Small intestine (tissue), 7 donors: ENCODE measurements at regions not wholly inside any gene's neighbourhood (a gene's known extent, or its start where the extent isn't known, plus 50 kb on each side); places are given as distances from the start of the nearest gene placed in this dataset.
"Not testable (repeated sequence)": the region's sequence is repeated elsewhere in the genome, so short reads cannot be mapped to it uniquely, and the experiment has no call there.

ENCODE experiments used
- DNase-seq, 2 donors: peaks; one replicate each; pipeline versions ENCODE4 v3.0.0 to v3.0.0-alpha.2; 2013
- FAIRE-seq: peaks from 2 replicates; lab custom pipeline; 2012; peaks lifted over from hg19 to GRCh38; lab: Jason Lieb, UNC
- H3K27ac ChIP-seq, 3 donors: one replicate each; pipeline ENCODE4 v1.5.1; 2013; ENCODE audit warnings: low read length in 2 of 3, mild to moderate bottlenecking in 2 of 3, control low read depth in 1 of 3, inconsistent platforms in 1 of 3, low read depth in 1 of 3, moderate library complexity in 1 of 3
- H3K27me3 ChIP-seq, 3 donors: one replicate each; pipeline ENCODE4 v1.6.1; 2013; ENCODE audit warnings: low read length in 3 of 3, inconsistent platforms in 1 of 3; ENCODE audit not compliant: control insufficient read depth in 3 of 3, insufficient read depth in 3 of 3
- H3K36me3 ChIP-seq, 3 donors: one replicate each; pipeline ENCODE4 v1.6.1; 2013; ENCODE audit warnings: low read length in 3 of 3, inconsistent platforms in 1 of 3, low read depth in 1 of 3, mild to moderate bottlenecking in 1 of 3, moderate library complexity in 1 of 3; ENCODE audit not compliant: control insufficient read depth in 3 of 3, insufficient read depth in 2 of 3
- H3K4me1 ChIP-seq, 3 donors: one replicate each; pipeline ENCODE4 v1.6.1; 2013; ENCODE audit warnings: low read length in 2 of 3, inconsistent platforms in 1 of 3, low read depth in 1 of 3, mild to moderate bottlenecking in 1 of 3, moderate library complexity in 1 of 3; ENCODE audit not compliant: control insufficient read depth in 3 of 3, insufficient read depth in 2 of 3
- H3K4me3 ChIP-seq, 3 donors: one replicate each; pipeline ENCODE4 v1.5.1; 2013; ENCODE audit warnings: low read length in 3 of 3, control low read depth in 1 of 3, inconsistent platforms in 1 of 3, low read depth in 1 of 3, mild to moderate bottlenecking in 1 of 3, moderate library complexity in 1 of 3
- H3K9me3 ChIP-seq, 2 donors: one replicate each; pipeline ENCODE4 v1.6.1; 2013; ENCODE audit warnings: low read depth in 1 of 2, low read length in 1 of 2; ENCODE audit not compliant: control insufficient read depth in 2 of 2, insufficient read depth in 1 of 2
- WGBS, 3 donors: extraction: QIAGEN DNeasy Blood & Tissue Kit; methylation state at CpG; one replicate each; pipeline ENCODE4 v1.1.7; 2013; 5-methylcytosine and 5-hydroxymethylcytosine counted together
- donor health status: healthy with polysubstance abuse.
- donor health status: control.
- donor health status: control.
- donor health status: Bipolar disorder and iron deficiency.
- donor health status: healthy.

DNA sequence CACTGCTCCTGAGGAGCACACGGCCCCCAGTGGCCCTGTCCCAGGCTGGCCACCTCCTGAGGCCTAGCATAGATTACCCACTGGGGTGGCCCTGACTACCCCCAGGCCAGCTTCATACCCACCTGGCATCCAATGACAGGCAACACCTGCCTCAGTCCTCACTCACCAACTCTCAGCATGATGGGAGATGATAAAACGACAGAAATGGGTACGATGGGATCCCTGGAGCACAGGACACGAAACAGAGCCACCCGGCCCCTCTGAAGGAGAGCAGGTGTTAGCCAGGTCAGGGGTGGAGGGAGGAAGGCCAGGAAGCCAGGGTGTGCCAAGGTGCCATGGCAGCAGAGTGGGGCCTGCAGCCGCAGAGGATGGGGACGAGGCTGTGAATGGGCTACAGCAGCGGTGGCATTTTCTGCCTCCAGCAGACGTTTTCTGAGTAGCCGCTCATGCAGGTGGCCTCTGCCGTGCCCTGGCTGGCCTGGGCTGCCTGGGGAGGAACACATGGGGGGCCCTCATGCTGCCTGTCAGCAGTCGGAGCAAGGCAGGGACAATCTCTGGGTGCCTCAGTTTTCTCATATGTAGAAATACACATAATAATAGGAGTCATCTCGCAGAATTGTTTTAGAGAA lies 50.2 kb upstream of the FGF3 start:
- 83 to 92% (median 85%) methylated on average over 13 of the region's 13 CpGs for WGBS, 3 donors
- no peak for FAIRE-seq
- Histone ChIP-seq H3K4me1 (no peaks in the 10 kb centered on the region), H3K9me3 (no peaks in the 10 kb centered on the region), H3K36me3 (no peaks in the 10 kb centered on the region), H3K27me3 (peaks cover 3 to 24% (median 16%) of the 10 kb centered on the region in 3 donors), H3K4me3 (no peak overlapping the region), H3K27ac (no peak overlapping the region)
- no peak for DNase-seq

DNA sequence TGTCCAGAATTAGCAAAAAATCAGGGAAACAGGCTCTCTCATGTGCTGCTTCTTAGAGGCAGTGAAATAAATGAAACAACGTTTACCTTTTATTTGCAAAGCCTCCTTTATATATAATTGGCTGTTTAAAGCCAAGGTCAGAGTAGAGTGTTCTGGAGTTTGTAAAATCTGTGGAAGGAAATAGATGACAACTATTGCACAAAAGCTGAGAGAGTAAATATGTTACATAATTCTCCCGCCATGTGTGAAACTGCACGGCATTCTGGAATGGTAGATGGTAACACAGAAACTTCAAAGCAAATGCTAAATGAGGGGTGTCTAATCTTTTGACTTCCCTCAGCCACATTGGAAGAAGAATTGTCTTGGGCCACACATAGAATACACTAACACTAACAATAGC lies 51.5 kb upstream of the FGF3 start:
- Histone ChIP-seq H3K27me3 (peaks cover 3 to 29% (median 16%) of the 10 kb centered on the region in 3 donors), H3K27ac (no peak overlapping the region), H3K36me3 (no peaks in the 10 kb centered on the region), H3K4me3 (no peak overlapping the region), H3K4me1 (no peaks in the 10 kb centered on the region), H3K9me3 (no peaks in the 10 kb centered on the region)
- DNase-seq (no peak), FAIRE-seq (no peak)
- WGBS, 3 donors = 52 to 59% (median 58%) methylated on average over 3 of the region's 3 CpGs

DNA sequence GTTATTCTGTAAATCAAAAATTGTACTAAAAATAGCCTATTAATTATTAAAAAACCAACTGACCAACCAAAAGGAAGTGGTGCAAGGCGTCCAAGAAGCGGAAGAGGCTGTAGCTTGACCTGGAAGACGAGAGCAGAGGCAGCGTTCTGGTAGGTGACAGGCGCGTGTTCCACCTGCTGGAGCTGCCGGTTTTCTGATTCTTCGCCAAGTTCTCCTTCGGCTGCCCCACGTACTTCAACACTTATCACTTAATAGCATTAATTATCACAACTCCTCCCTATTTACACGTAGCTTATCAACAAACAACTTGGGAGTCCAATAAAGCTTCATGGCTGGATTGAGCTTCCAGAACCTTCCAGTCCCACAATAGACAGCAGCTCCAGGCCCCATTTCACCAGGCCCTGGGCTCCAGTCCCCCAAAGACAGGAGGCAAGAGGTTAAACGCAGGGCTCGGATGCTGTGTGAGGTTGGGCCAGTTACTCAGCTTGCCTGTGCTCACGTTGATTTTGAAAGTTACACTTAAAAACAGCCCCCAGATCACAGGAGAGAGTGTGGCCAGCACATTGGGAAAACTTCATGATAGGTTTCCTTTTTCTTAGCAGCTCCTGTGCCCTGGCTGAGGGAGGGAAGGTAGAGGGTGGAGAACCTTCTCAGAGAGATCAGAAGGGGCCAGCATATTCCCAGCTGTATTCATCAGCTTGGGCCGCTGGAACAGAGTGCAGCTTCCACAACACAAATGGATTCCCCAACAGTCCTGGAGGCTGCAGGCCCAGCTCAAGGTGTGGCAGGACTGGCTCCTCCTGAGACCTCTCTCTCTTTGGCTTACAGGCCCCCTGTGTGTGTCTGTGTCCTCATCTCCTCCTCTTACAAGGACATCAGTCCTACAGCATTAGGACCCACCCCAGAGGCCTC lies 54.2 kb upstream of the FGF3 start:
- Histone ChIP-seq H3K36me3 (no peaks in the 10 kb centered on the region), H3K4me3 (no peak overlapping the region), H3K4me1 (no peaks in the 10 kb centered on the region), H3K27me3 (peaks cover 3 to 19% (median 7%) of the 10 kb centered on the region in 3 donors), H3K27ac (no peak overlapping the region), H3K9me3 (no peaks in the 10 kb centered on the region)
- peak in 1 of 2 donors; percentile 70 for DNase-seq
- whole genome bisulfite sequencing, 3 donors = 20 to 63% (median 37%) methylated on average over 15 of the region's 15 CpGs
- FAIRE-seq = no peak

DNA sequence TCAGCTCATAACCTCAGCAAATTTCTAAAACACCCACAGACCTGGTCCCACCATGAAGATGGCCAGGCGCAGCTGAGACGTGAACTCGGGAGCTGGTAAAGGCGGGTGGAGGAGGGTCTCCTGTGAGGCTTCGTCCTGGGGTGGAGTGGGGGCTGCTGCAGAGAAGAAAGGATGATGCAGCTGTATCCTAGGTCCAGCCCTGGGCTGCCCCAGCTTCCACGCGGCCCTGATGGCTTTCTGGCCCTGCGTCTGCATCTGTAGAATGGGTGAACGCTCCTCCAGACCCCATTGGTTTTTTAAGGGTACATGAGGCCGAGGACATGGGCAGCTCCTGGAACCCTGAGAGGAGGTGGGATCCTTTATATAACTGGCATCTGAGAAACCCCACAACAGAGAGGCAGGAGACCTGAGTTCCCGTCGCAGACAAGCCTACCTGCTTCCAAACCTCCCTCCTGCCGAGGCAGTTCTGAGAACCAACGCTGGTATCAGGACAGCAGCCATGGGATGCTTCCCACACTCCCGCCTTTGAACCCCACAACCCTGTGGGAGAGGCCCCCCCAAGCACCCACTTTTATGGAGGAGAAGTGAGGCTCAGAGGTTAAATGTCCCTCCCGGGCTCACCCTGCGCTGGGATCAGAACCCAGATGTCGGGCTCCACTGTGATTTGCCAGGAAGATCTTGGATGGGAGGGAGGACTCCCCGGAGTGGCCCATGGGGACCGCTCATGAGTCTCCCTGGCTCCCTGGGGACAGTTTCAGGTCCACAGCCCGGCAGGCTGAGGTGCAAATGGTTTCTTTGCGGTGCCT lies 55.2 kb upstream of the FGF3 start:
- Histone ChIP-seq H3K9me3 (no peaks in the 10 kb centered on the region), H3K4me3 (no peak overlapping the region), H3K36me3 (no peaks in the 10 kb centered on the region), H3K27me3 (peaks cover 0 to 15% (median 4%) of the 10 kb centered on the region in 3 donors), H3K27ac (no peak overlapping the region), H3K4me1 (no peaks in the 10 kb centered on the region)
- WGBS, 3 donors = 81 to 85% (median 82%) methylated on average over 21 to 22 of the region's 22 CpGs
- FAIRE-seq (no peak), DNase-seq (no peak)

DNA sequence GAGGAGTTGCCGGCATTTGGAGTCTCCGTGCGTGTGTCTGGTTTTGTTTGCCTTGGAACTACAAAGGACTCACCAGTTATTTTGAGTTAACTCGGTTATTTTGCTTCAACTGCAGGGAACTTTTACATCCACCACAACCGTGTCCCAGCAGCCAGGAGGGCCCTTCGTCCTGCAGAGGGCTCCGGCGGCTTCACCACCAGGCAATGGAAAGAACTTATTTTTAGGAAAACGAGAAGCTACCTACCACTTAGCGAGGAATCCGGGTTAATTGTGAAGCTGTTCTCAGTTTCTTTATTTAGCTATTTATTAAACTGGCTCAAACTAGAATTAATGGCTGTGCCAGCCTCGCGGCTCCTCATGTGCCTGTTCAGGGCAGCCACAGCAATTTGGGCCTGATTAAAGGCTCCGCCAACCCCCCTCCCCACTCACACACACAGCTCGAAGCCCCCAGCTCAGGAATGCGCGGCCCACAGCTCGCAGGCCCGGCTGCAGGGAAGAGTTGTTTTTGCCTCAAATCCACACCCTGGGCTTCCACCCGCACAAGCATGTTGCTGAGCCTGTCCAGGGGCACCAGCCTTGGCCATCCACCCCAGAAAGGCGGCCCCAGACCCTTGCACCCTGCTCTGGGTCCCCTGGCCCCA lies 55.9 kb upstream of the FGF3 start:
- H3K27ac ChIP-seq = no peak overlapping the region
- H3K4me1 ChIP-seq = no peaks in the 10 kb centered on the region
- FAIRE-seq (no peak), DNase-seq (no peak)
- H3K9me3 ChIP-seq = no peaks in the 10 kb centered on the region
- peaks cover 0 to 15% (median 4%) of the 10 kb centered on the region in 3 donors for H3K27me3 ChIP-seq
- WGBS, 3 donors = 56 to 63% (median 59%) methylated on average over 21 of the region's 21 CpGs
- no peaks in the 10 kb centered on the region for H3K36me3 ChIP-seq
- no peak overlapping the region for H3K4me3 ChIP-seq

DNA sequence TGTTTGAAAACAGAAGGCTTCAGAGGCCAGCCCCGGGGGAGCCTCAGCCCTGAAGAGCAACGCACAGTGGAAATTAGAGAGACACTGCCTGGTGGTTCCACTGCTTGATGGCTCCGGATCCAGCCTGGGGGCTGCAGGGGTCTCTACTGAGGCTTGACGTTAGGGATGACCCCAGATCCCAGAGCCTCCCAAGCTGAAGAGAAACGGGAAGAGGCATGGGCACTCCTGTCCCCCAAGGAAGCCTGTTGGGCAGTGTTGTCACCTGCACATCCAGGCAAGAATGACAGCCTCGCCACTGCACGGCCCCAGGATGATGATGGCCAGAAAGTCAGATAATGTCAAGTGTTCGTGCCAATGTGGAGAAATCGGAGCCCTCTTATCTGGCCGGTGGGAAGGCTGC lies 56.8 kb upstream of the FGF3 start:
- Histone ChIP-seq H3K4me1 (no peaks in the 10 kb centered on the region), H3K36me3 (no peaks in the 10 kb centered on the region), H3K4me3 (no peak overlapping the region), H3K27me3 (peaks cover 0 to 15% (median 6%) of the 10 kb centered on the region in 3 donors), H3K9me3 (no peaks in the 10 kb centered on the region), H3K27ac (no peak overlapping the region)
- no peak for DNase-seq
- FAIRE-seq = no peak
- WGBS, 3 donors = 78 to 88% (median 86%) methylated on average over 10 of the region's 10 CpGs

DNA sequence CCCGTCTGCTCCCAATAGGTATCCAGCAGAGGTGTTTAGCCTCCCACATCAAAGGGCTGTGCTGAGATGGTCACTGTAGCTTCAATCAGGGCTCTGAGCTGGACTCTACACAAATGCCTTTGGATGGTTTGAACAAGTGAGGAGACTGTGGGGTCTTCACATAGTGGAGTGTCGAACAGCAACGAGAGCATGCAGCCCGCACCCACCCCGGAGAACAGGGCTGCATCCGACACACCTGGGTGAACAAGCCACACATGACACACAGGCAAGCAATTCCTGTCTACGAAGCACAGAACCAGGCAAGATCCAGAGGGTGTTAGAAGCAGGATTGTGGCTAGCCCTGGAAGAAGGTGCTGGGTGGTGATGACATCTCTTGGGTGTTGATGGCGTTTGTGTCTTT lies 58.0 kb upstream of the FGF3 start:
- Histone ChIP-seq H3K36me3 (no peaks in the 10 kb centered on the region), H3K4me3 (no peak overlapping the region), H3K4me1 (no peaks in the 10 kb centered on the region), H3K27ac (no peak overlapping the region), H3K9me3 (no peaks in the 10 kb centered on the region), H3K27me3 (peaks cover 0 to 15% (median 7%) of the 10 kb centered on the region in 3 donors)
- DNase-seq (no peak), FAIRE-seq (no peak)
- 82 to 91% (median 84%) methylated on average over 8 of the region's 8 CpGs for WGBS, 3 donors

DNA sequence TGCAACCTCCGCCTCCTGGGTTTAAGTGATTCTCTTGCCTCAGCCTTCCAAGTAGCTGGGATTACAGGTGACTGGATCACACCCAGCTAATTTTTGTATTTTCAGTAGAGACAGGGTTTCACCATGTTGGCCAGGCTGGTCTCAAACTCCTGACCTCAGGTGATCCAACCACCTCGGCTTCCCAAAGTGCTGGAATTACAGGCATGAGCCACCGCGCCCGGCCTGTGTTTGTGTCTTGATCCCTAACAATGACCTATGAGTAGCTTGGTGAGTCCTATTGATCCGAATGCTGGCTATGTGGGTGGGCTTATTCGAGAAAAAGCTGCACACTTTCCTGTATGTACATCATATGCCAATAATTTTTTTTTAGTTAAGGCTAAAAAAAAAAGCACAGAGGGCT lies 58.5 kb upstream of the FGF3 start:
- 87 to 89% (median 87%) methylated on average over 7 of the region's 7 CpGs for WGBS, 3 donors
- FAIRE-seq = not testable (repeated sequence)

More for the DNA sequence above, 58.5 kb upstream of the FGF3 start:
- H3K36me3 ChIP-seq, H3K9me3 ChIP-seq, H3K4me3 ChIP-seq, H3K4me1 ChIP-seq, H3K27ac ChIP-seq, DNase-seq: not testable (repeated sequence)
- peaks cover 0 to 15% (median 7%) of the 10 kb centered on the region in 3 donors for H3K27me3 ChIP-seq
